ENCODE measurements at regions not wholly inside any gene's neighbourhood (a gene's known extent, or its start where the extent isn't known, plus 50 kb on each side); places are given as distances from the start of the nearest gene placed in this dataset.

DNA sequence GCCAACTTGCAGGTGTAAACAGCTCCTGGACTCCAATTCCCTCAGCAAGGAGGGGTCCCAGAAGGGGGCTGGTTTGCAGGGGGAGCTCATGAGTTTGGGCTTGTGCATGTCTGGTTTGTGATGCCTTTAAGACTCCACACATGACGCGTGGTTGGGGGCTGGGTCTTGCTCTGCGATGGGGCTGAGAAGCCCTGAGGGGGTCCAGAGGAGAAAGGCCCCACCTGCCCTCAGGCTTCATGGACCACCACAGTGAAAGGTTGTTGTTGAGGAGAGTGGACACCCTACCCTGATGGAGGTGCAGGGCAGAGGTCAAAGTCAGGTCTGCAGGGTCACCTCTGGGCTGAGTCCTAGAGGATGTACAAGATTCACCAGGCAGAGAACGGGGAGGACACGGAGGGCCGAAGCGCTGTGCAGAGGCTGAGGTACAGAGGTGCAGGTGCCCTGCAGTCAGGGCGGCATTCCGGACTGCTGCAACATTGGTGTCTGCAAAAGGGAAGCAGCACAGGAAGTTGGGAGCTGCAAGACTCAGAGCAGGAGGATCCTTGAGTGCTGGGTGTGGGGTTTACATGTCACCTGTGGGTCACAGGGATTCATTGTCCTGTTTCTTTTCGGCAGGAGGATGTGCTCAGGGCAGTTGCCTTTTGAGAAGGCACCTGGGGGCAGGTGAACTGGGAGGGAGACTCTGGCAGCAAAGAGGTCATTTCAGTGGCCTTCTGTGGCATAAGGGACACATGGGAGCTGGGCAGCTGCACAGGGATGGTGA lies 399.4 kb downstream of the PTPRU start:
- TF ChIP-seq, protein P1, sequence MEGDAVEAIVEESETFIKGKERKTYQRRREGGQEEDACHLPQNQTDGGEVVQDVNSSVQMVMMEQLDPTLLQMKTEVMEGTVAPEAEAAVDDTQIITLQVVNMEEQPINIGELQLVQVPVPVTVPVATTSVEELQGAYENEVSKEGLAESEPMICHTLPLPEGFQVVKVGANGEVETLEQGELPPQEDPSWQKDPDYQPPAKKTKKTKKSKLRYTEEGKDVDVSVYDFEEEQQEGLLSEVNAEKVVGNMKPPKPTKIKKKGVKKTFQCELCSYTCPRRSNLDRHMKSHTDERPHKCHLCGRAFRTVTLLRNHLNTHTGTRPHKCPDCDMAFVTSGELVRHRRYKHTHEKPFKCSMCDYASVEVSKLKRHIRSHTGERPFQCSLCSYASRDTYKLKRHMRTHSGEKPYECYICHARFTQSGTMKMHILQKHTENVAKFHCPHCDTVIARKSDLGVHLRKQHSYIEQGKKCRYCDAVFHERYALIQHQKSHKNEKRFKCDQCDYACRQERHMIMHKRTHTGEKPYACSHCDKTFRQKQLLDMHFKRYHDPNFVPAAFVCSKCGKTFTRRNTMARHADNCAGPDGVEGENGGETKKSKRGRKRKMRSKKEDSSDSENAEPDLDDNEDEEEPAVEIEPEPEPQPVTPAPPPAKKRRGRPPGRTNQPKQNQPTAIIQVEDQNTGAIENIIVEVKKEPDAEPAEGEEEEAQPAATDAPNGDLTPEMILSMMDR (IDR thresholded peaks at IDR 0.05; ENCODE audit: insufficient read depth, low read depth, low read length), result no peak
- TF ChIP-seq EZH2 (IDR thresholded peaks at IDR 0.05; ENCODE audit: insufficient read depth, low read length), result no peak
